ENCODE measurements at regions not wholly inside any gene's neighbourhood (a gene's known extent, or its start where the extent isn't known, plus 50 kb on each side); places are given as distances from the start of the nearest gene placed in this dataset.

GRCh38 chr12:108400481-108400880 lies 61.4 kb upstream of the CMKLR1 start:
- Histone ChIP-seq H3K36me3 (ENCODE audit: control insufficient read depth, insufficient read depth, low read length) (no peaks in the 10 kb centered on the region), H3K27ac (ENCODE audit: low read length) (no peak overlapping the region), H3K27me3 (ENCODE audit: control insufficient read depth, insufficient read depth, low read length) (peaks cover 2% of the 10 kb centered on the region; the same call in 1 of the 2 replicates), H3K9me3 (ENCODE audit: control insufficient read depth, insufficient read depth, low read depth, low read length) (no peaks in the 10 kb centered on the region), H3K4me1 (ENCODE audit: control insufficient read depth, insufficient read depth, low read length) (no peaks in the 10 kb centered on the region), H3K4me3 (ENCODE audit: low read depth in 2 of 2, low read length in 2 of 2) (no peak overlapping the region)
- intact Hi-C loops (cut with micrococcal nuclease; ENCODE audit: unreplicated experiment) (no loop called here), in situ Hi-C loops (cut with HindIII; ENCODE audit: low pct_unique_long_range_greater_than_20kb, low sequenced_read_pairs) (no loop called here)
- ChIA-PET POLR2A (no interaction called here), CTCF (no interaction called here)
- DNase-seq (ENCODE audit: low read depth, low spot score) (no peak), ATAC-seq (no peak)
- TF ChIP-seq, protein P1, sequence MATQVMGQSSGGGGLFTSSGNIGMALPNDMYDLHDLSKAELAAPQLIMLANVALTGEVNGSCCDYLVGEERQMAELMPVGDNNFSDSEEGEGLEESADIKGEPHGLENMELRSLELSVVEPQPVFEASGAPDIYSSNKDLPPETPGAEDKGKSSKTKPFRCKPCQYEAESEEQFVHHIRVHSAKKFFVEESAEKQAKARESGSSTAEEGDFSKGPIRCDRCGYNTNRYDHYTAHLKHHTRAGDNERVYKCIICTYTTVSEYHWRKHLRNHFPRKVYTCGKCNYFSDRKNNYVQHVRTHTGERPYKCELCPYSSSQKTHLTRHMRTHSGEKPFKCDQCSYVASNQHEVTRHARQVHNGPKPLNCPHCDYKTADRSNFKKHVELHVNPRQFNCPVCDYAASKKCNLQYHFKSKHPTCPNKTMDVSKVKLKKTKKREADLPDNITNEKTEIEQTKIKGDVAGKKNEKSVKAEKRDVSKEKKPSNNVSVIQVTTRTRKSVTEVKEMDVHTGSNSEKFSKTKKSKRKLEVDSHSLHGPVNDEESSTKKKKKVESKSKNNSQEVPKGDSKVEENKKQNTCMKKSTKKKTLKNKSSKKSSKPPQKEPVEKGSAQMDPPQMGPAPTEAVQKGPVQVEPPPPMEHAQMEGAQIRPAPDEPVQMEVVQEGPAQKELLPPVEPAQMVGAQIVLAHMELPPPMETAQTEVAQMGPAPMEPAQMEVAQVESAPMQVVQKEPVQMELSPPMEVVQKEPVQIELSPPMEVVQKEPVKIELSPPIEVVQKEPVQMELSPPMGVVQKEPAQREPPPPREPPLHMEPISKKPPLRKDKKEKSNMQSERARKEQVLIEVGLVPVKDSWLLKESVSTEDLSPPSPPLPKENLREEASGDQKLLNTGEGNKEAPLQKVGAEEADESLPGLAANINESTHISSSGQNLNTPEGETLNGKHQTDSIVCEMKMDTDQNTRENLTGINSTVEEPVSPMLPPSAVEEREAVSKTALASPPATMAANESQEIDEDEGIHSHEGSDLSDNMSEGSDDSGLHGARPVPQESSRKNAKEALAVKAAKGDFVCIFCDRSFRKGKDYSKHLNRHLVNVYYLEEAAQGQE (IDR thresholded peaks at IDR 0.05; ENCODE audit: insufficient read depth in 1 of 2, low read depth in 2 of 2, low read length in 1 of 2), result no peak
- TF ChIP-seq CTCF (IDR thresholded peaks at IDR 0.05) (no peak), TCF7L2 (IDR thresholded peaks at IDR 0.05; ENCODE audit: low read depth, low read length) (no peak), POLR2AphosphoS5 (IDR thresholded peaks at IDR 0.05; ENCODE audit: low read depth, low read length) (no peak), SIN3A (IDR thresholded peaks at IDR 0.05; ENCODE audit: borderline replicate concordance, insufficient read depth, low read depth, low read length) (no peak)
- no TSS peak for BruUV-seq (replicated peaks)

GRCh38 chr12:108400056-108400455 lies 60.9 kb upstream of the CMKLR1 start:
- Histone ChIP-seq H3K4me1 (ENCODE audit: control insufficient read depth, insufficient read depth, low read length) (no peaks in the 10 kb centered on the region), H3K36me3 (ENCODE audit: control insufficient read depth, insufficient read depth, low read length) (no peaks in the 10 kb centered on the region), H3K27me3 (ENCODE audit: control insufficient read depth, insufficient read depth, low read length) (peaks cover 2% of the 10 kb centered on the region; the same call in 1 of the 2 replicates), H3K9me3 (ENCODE audit: control insufficient read depth, insufficient read depth, low read depth, low read length) (no peaks in the 10 kb centered on the region), H3K27ac (ENCODE audit: low read length) (no peak overlapping the region), H3K4me3 (ENCODE audit: low read depth in 2 of 2, low read length in 2 of 2) (no peak overlapping the region)
- no peak for DNase-seq (ENCODE audit: low read depth, low spot score)
- POLR2A ChIA-PET, result no interaction called here
- no TSS peak for BruUV-seq (replicated peaks)
- in situ Hi-C loops (cut with HindIII; ENCODE audit: low pct_unique_long_range_greater_than_20kb, low sequenced_read_pairs) (no loop called here), intact Hi-C loops (cut with micrococcal nuclease; ENCODE audit: unreplicated experiment) (no loop called here)
- TF ChIP-seq TCF7L2 (IDR thresholded peaks at IDR 0.05; ENCODE audit: low read depth, low read length) (no peak), CTCF (IDR thresholded peaks at IDR 0.05) (no peak), POLR2AphosphoS5 (IDR thresholded peaks at IDR 0.05; ENCODE audit: low read depth, low read length) (no peak)
- TF ChIP-seq, protein P1 (IDR thresholded peaks at IDR 0.05; ENCODE audit: insufficient read depth in 1 of 2, low read depth in 2 of 2, low read length in 1 of 2), result no peak
- no peak for ATAC-seq
- CTCF ChIA-PET, result no interaction called here
